Sigmoid colon (tissue), 4 donors: ENCODE measurements at regions not wholly inside any gene's neighbourhood (a gene's known extent, or its start where the extent isn't known, plus 50 kb on each side); places are given as distances from the start of the nearest gene placed in this dataset.

ENCODE experiments used
- CTCF ChIP-seq, 4 experiments: fragments of 450-650 bp in 3 of 4; fragments of 200-600 bp in 1 of 4; IDR thresholded peaks; one replicate each; pipeline ENCODE4 v1.5.1; 2016 to 2019; ENCODE audit warnings: antibody characterized with exemption in 4 of 4, mild to moderate bottlenecking in 3 of 4, moderate library complexity in 2 of 4
- POLR2A ChIP-seq, 2 donors: fragments of 450-650 bp; IDR thresholded peaks; one replicate each; pipeline ENCODE4 v1.6.1; 2016; ENCODE audit warnings: antibody characterized with exemption in 2 of 2, mild to moderate bottlenecking in 2 of 2, moderate library complexity in 2 of 2
- POLR2AphosphoS5 ChIP-seq, 4 donors: sonication (generic); formaldehyde crosslinking; IDR thresholded peaks; one replicate each; pipeline ENCODE4 v1.6.1; 2017; ENCODE audit warnings: antibody characterized with exemption in 4 of 4

- no peak for TF ChIP-seq CTCF (IDR thresholded peaks at IDR 0.05)
- TF ChIP-seq POLR2AphosphoS5 (IDR thresholded peaks at IDR 0.05): no peak
- TF ChIP-seq POLR2A (IDR thresholded peaks at IDR 0.05): no peak
Measured at GRCh38 chr5:38023371-38023770, 183.5 kb upstream of the GDNF start.
